HFFc6 (cell line): ENCODE measurements at regions not wholly inside any gene's neighbourhood (a gene's known extent, or its start where the extent isn't known, plus 50 kb on each side); places are given as distances from the start of the nearest gene placed in this dataset.

Experiments
- DNase-seq: peaks from one replicate; pipeline ENCODE4 v3.0.0-alpha.2; 2018
- H3K27ac Mint-ChIP-seq: 2 replicates; pipeline ENCODE4 v1.8.0; 2020; ENCODE audit warnings: mild to moderate bottlenecking, mixed read lengths
- H3K27me3 Mint-ChIP-seq: 2 replicates; pipeline ENCODE4 v1.8.0; 2021; ENCODE audit warnings: mild to moderate bottlenecking, moderate library complexity, mixed read lengths; ENCODE audit not compliant: insufficient read depth
- H3K36me3 Mint-ChIP-seq: 2 replicates; pipeline ENCODE4 v1.8.0; 2021; ENCODE audit warnings: low read depth, mixed read lengths
- H3K4me1 Mint-ChIP-seq: 2 replicates; pipeline ENCODE4 v1.8.0; 2020; ENCODE audit warnings: low read depth, mixed read lengths
- H3K4me3 Mint-ChIP-seq: 2 replicates; pipeline ENCODE4 v1.8.0; 2020; ENCODE audit warnings: mild to moderate bottlenecking, moderate library complexity, mixed read lengths
- H3K9me3 Mint-ChIP-seq: 2 replicates; pipeline ENCODE4 v1.8.0; 2020; ENCODE audit warnings: mild to moderate bottlenecking, mixed read lengths
- CTCF ChIP-seq: fragments of 200-600 bp; sonication (generic); IDR thresholded peaks from 2 replicates; pipeline ENCODE4 v1.5.0; 2021; ENCODE audit warnings: antibody characterized with exemption, mild to moderate bottlenecking

GRCh38 chr9:80557256-80557655 lies 985.5 kb downstream of the TLE4 start:
- peaks cover 32% of the 10 kb centered on the region for H3K9me3 Mint-ChIP-seq
- H3K27ac Mint-ChIP-seq = no peak overlapping the region
- H3K36me3 Mint-ChIP-seq = no peaks in the 10 kb centered on the region
- H3K27me3 Mint-ChIP-seq = no peaks in the 10 kb centered on the region
- no peak for TF ChIP-seq CTCF
- H3K4me3 Mint-ChIP-seq = no peak overlapping the region
- DNase-seq = no peak
- no peaks in the 10 kb centered on the region for H3K4me1 Mint-ChIP-seq

- no peak overlapping the region for H3K27ac Mint-ChIP-seq
- no peak for TF ChIP-seq CTCF
- H3K27me3 Mint-ChIP-seq = no peaks in the 10 kb centered on the region
- no peaks in the 10 kb centered on the region for H3K36me3 Mint-ChIP-seq
- no peaks in the 10 kb centered on the region for H3K4me1 Mint-ChIP-seq
- DNase-seq = no peak
- H3K9me3 Mint-ChIP-seq = peaks cover 32% of the 10 kb centered on the region
- no peak overlapping the region for H3K4me3 Mint-ChIP-seq
Observed at GRCh38 chr9:80556631-80557030, 984.9 kb downstream of the TLE4 start.

- no peak for TF ChIP-seq CTCF
- H3K4me1 Mint-ChIP-seq = no peaks in the 10 kb centered on the region
- no peaks in the 10 kb centered on the region for H3K36me3 Mint-ChIP-seq
- H3K27me3 Mint-ChIP-seq = no peaks in the 10 kb centered on the region
- H3K27ac Mint-ChIP-seq = no peak overlapping the region
- no peak overlapping the region for H3K4me3 Mint-ChIP-seq
- no peak for DNase-seq
- peaks cover 32% of the 10 kb centered on the region for H3K9me3 Mint-ChIP-seq
Observed at GRCh38 chr9:80555782-80556325, 984.1 kb downstream of the TLE4 start.

GRCh38 chr9:80554856-80555255 lies 983.1 kb downstream of the TLE4 start:
- no peaks in the 10 kb centered on the region for H3K4me1 Mint-ChIP-seq
- no peaks in the 10 kb centered on the region for H3K36me3 Mint-ChIP-seq
- no peak overlapping the region for H3K27ac Mint-ChIP-seq
- no peaks in the 10 kb centered on the region for H3K27me3 Mint-ChIP-seq
- peaks cover 32% of the 10 kb centered on the region for H3K9me3 Mint-ChIP-seq
- no peak overlapping the region for H3K4me3 Mint-ChIP-seq
- TF ChIP-seq CTCF = no peak
- DNase-seq = no peak

GRCh38 chr9:80554301-80554700 lies 982.5 kb downstream of the TLE4 start:
- Mint-ChIP-seq H3K9me3 (peaks cover 32% of the 10 kb centered on the region), H3K27ac (no peak overlapping the region), H3K4me1 (no peaks in the 10 kb centered on the region), H3K4me3 (no peak overlapping the region), H3K27me3 (no peaks in the 10 kb centered on the region), H3K36me3 (no peaks in the 10 kb centered on the region)
- TF ChIP-seq CTCF = no peak
- DNase-seq = no peak

- H3K27ac Mint-ChIP-seq = no peak overlapping the region
- no peak for TF ChIP-seq CTCF
- H3K4me3 Mint-ChIP-seq = no peak overlapping the region
- H3K4me1 Mint-ChIP-seq = no peaks in the 10 kb centered on the region
- H3K36me3 Mint-ChIP-seq = no peaks in the 10 kb centered on the region
- H3K9me3 Mint-ChIP-seq = peaks cover 35% of the 10 kb centered on the region
- no peak for DNase-seq
- H3K27me3 Mint-ChIP-seq = no peaks in the 10 kb centered on the region
Observed at GRCh38 chr9:80552931-80553330, 981.2 kb downstream of the TLE4 start.
